Mucosa of rectum (tissue), 2 donors: ENCODE measurements at regions not wholly inside any gene's neighbourhood (a gene's known extent, or its start where the extent isn't known, plus 50 kb on each side); places are given as distances from the start of the nearest gene placed in this dataset.

Experiments
- H3K27ac ChIP-seq, 2 donors: one replicate each; pipeline ENCODE4 v1.7.0; 2013; ENCODE audit warnings: inconsistent platforms in 2 of 2, low read depth in 2 of 2, low read length in 2 of 2
- H3K27me3 ChIP-seq, 2 donors: one replicate each; pipeline ENCODE4 v1.7.0; 2013; ENCODE audit warnings: low read length in 2 of 2; ENCODE audit not compliant: control insufficient read depth in 2 of 2, insufficient read depth in 2 of 2
- H3K36me3 ChIP-seq, 2 donors: one replicate each; pipeline ENCODE4 v1.7.0; 2013; ENCODE audit warnings: low read length in 2 of 2; ENCODE audit not compliant: control insufficient read depth in 2 of 2, insufficient read depth in 2 of 2
- H3K4me1 ChIP-seq, 2 donors: one replicate each; pipeline ENCODE4 v1.7.0; 2013; ENCODE audit warnings: low read length in 2 of 2, mild to moderate bottlenecking in 1 of 2; ENCODE audit not compliant: control insufficient read depth in 2 of 2, insufficient read depth in 2 of 2
- H3K4me3 ChIP-seq, 2 donors: one replicate each; pipeline ENCODE4 v1.7.0; 2013; ENCODE audit warnings: low read length in 2 of 2
- H3K9ac ChIP-seq, 2 donors: one replicate each; pipeline ENCODE4 v1.7.0; 2013; ENCODE audit warnings: low read length in 2 of 2, low read depth in 1 of 2, mild to moderate bottlenecking in 1 of 2
- H3K9me3 ChIP-seq, 2 donors: one replicate each; pipeline ENCODE4 v1.7.0; 2013; ENCODE audit warnings: low read length in 2 of 2; ENCODE audit not compliant: control insufficient read depth in 2 of 2
- donor health status: healthy.
- donor health status: Normal muscosa, but diverticular disease.

- no peaks in the 10 kb centered on the region for H3K36me3 ChIP-seq
- H3K27me3 ChIP-seq: no peaks in the 10 kb centered on the region
- no peaks in the 10 kb centered on the region for H3K4me1 ChIP-seq
- H3K9ac ChIP-seq: no peak overlapping the region
- H3K4me3 ChIP-seq: no peak overlapping the region
- no peak overlapping the region for H3K27ac ChIP-seq
- H3K9me3 ChIP-seq: no peaks in the 10 kb centered on the region
Observed at GRCh38 chr3:18841422-18842343, 306.6 kb upstream of the KCNH8 start.

DNA sequence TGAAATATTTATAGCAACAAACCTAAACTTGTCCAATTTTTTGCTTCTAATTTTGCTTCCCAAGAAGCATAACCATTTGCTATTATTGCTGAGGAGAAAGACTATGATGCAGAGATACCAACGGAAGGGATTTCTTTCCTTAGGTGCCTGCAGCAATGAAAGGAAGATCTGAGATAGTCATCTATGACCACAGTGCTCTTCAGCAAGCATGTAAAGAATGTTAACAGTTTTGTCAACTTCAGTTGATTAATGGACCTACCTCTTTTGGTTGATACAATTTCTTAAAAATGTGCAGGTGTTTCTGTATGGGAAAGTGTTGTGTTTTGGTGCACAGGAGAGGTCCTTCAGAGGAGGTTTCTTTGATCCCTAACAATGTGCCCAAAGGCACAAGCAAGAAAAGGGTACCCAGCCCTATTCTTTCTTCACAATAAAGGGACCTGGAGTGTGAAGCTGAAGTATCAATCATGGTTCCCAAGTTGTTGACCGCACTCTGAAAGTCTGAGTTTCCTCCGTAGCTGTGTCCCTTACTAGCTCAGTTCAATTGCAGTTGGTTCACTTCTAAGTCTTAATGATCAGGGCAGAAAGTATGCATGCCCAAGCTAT lies 307.7 kb upstream of the KCNH8 start:
- Histone ChIP-seq H3K36me3 (no peaks in the 10 kb centered on the region), H3K9me3 (no peaks in the 10 kb centered on the region), H3K9ac (no peak overlapping the region), H3K27me3 (no peaks in the 10 kb centered on the region), H3K4me1 (no peaks in the 10 kb centered on the region), H3K4me3 (no peak overlapping the region), H3K27ac (no peak overlapping the region)

DNA sequence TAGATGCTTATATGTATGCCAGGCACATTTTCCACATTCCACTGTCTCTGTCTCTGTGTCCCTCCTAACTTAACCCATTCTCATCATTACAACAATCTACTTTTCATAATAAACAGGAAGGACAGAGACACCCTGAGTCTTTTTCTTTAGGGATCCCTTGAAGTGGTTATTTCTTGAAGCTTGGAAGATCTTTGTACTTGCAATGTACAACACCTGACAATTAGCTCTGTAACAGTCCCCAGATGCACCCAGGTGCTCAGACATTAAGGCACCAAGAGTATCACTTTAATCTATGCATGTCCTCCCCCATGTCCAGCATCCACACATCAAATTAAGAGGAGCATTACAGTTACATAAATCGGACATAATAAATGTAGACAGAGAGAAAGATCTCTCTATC lies 309.6 kb upstream of the KCNH8 start:
- Histone ChIP-seq H3K4me3 (no peak overlapping the region), H3K4me1 (no peaks in the 10 kb centered on the region), H3K27ac (no peak overlapping the region), H3K27me3 (no peaks in the 10 kb centered on the region), H3K36me3 (no peaks in the 10 kb centered on the region), H3K9me3 (no peaks in the 10 kb centered on the region), H3K9ac (no peak overlapping the region)

GRCh38 chr3:18837137-18837755 lies 311.1 kb upstream of the KCNH8 start:
- Histone ChIP-seq H3K4me3 (no peak overlapping the region), H3K9me3 (no peaks in the 10 kb centered on the region), H3K27ac (no peak overlapping the region), H3K27me3 (no peaks in the 10 kb centered on the region), H3K4me1 (no peaks in the 10 kb centered on the region), H3K9ac (no peak overlapping the region), H3K36me3 (no peaks in the 10 kb centered on the region)

DNA sequence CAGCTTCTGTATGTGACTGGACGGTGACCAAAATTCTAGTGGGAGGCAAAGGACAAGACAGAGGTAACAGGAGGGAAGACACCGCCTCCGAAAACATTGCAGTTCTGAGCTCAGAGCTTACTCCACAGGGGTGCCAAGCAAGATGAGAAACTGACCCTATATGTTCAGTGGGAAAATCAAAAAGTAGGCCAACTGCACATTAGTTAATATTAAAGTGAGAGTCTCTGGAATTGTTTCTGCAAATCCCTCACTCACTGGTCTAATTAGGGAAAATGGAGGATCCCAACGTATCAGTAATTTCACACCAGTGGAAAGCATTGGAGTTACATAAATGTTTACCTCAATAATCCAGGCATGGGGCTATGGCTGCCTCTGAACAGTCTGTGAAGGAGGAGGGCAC lies 313.3 kb upstream of the KCNH8 start:
- no peak overlapping the region for H3K4me3 ChIP-seq
- no peak overlapping the region for H3K9ac ChIP-seq
- H3K27ac ChIP-seq: no peak overlapping the region
- no peaks in the 10 kb centered on the region for H3K36me3 ChIP-seq
- H3K4me1 ChIP-seq: no peaks in the 10 kb centered on the region
- no peaks in the 10 kb centered on the region for H3K27me3 ChIP-seq
- no peaks in the 10 kb centered on the region for H3K9me3 ChIP-seq

DNA sequence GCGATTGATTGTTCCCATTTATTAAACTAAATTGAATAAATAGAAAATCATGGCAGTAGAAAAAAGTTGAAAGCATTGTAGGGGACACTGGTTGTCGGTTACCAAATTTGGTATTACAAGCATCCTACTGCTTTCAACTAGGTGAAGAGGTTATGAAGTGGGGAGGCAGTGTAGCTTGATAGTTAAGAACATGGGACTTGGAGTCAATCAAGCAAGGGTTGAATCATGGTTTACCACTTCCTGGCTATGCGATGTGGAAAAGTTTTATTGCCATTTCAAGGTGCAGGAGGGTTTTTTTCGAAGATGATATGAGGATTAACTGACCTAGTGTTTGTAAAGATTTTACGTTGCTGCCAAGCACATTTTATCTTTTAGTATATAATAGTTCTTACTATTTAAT lies 318.2 kb upstream of the KCNH8 start:
- Histone ChIP-seq H3K9ac (no peak overlapping the region), H3K4me1 (no peaks in the 10 kb centered on the region), H3K36me3 (no peaks in the 10 kb centered on the region), H3K9me3 (no peaks in the 10 kb centered on the region), H3K27me3 (no peaks in the 10 kb centered on the region), H3K4me3 (no peak overlapping the region), H3K27ac (no peak overlapping the region)

- Histone ChIP-seq H3K36me3 (no peaks in the 10 kb centered on the region), H3K4me1 (no peaks in the 10 kb centered on the region), H3K27ac (no peak overlapping the region), H3K4me3 (no peak overlapping the region), H3K9ac (no peak overlapping the region), H3K9me3 (no peaks in the 10 kb centered on the region), H3K27me3 (no peaks in the 10 kb centered on the region)
Observed at GRCh38 chr3:18828637-18829036, 319.7 kb upstream of the KCNH8 start.

- H3K9me3 ChIP-seq: no peaks in the 10 kb centered on the region
- H3K27ac ChIP-seq: no peak overlapping the region
- H3K9ac ChIP-seq: no peak overlapping the region
- H3K27me3 ChIP-seq: no peaks in the 10 kb centered on the region
- no peaks in the 10 kb centered on the region for H3K4me1 ChIP-seq
- H3K36me3 ChIP-seq: no peaks in the 10 kb centered on the region
- no peak overlapping the region for H3K4me3 ChIP-seq
Observed at GRCh38 chr3:18827664-18828063, 320.6 kb upstream of the KCNH8 start.

DNA sequence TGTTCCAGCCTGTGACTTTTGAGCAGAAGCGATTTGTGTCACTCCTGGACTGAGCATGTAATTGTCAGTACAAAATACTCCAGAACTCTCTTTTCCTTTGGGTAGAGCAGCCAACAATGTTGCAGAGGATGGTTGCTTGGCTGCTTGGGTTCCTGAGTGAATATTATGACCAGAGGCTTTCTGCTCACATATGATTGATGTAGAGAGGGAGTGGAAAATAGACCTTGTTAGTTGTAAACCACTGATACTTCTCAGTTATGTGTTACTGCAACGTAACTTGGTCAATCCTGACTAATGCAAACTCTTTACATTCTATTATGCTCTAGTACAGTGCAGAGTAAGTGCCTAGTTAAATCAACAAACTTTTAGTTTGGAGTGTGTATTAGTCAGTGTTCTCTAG lies 322.6 kb upstream of the KCNH8 start:
- Histone ChIP-seq H3K27me3 (no peaks in the 10 kb centered on the region), H3K36me3 (no peaks in the 10 kb centered on the region)

GRCh38 chr3:18813300-18813699 lies 335.0 kb upstream of the KCNH8 start:
- no peak overlapping the region for H3K4me3 ChIP-seq
- H3K9me3 ChIP-seq: no peaks in the 10 kb centered on the region
- no peak overlapping the region for H3K9ac ChIP-seq
- H3K36me3 ChIP-seq: no peaks in the 10 kb centered on the region
- no peak overlapping the region for H3K27ac ChIP-seq
- H3K27me3 ChIP-seq: no peaks in the 10 kb centered on the region
- no peaks in the 10 kb centered on the region for H3K4me1 ChIP-seq

More for the DNA sequence above, 322.6 kb upstream of the KCNH8 start:
- Histone ChIP-seq H3K4me1 (no peaks in the 10 kb centered on the region), H3K9me3 (no peaks in the 10 kb centered on the region), H3K27ac (no peak overlapping the region), H3K9ac (no peak overlapping the region), H3K4me3 (no peak overlapping the region)
